ENCODE measurements at regions not wholly inside any gene's neighbourhood (a gene's known extent, or its start where the extent isn't known, plus 50 kb on each side); places are given as distances from the start of the nearest gene placed in this dataset.

GRCh38 chr2:120536141-120536540 is 190.2 kb downstream of the INHBB start (continued):
- TF ChIP-seq CREB1 (CRISPR knock-in tag; IDR thresholded peaks at IDR 0.05; ENCODE audit: low read depth) (no peak), POLR2AphosphoS5 (IDR thresholded peaks at IDR 0.05; ENCODE audit: low read depth) (no peak), CTCF (conservative IDR thresholded peaks at IDR 0.05; ENCODE audit: low read depth in 2 of 2) (no peak), NANOG (IDR thresholded peaks at IDR 0.05; ENCODE audit: borderline replicate concordance) (no peak), EZH2phosphoT487 (IDR thresholded peaks at IDR 0.05; ENCODE audit: unreplicated experiment) (no peak), EZH2 (IDR thresholded peaks at IDR 0.05; ENCODE audit: low read depth, unreplicated experiment) (no peak)
- TF ChIP-seq, protein P1, sequence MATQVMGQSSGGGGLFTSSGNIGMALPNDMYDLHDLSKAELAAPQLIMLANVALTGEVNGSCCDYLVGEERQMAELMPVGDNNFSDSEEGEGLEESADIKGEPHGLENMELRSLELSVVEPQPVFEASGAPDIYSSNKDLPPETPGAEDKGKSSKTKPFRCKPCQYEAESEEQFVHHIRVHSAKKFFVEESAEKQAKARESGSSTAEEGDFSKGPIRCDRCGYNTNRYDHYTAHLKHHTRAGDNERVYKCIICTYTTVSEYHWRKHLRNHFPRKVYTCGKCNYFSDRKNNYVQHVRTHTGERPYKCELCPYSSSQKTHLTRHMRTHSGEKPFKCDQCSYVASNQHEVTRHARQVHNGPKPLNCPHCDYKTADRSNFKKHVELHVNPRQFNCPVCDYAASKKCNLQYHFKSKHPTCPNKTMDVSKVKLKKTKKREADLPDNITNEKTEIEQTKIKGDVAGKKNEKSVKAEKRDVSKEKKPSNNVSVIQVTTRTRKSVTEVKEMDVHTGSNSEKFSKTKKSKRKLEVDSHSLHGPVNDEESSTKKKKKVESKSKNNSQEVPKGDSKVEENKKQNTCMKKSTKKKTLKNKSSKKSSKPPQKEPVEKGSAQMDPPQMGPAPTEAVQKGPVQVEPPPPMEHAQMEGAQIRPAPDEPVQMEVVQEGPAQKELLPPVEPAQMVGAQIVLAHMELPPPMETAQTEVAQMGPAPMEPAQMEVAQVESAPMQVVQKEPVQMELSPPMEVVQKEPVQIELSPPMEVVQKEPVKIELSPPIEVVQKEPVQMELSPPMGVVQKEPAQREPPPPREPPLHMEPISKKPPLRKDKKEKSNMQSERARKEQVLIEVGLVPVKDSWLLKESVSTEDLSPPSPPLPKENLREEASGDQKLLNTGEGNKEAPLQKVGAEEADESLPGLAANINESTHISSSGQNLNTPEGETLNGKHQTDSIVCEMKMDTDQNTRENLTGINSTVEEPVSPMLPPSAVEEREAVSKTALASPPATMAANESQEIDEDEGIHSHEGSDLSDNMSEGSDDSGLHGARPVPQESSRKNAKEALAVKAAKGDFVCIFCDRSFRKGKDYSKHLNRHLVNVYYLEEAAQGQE (IDR thresholded peaks at IDR 0.05; ENCODE audit: unreplicated experiment), result no peak

GRCh38 chr2:120538691-120539423 is 192.9 kb downstream of the INHBB start:
- Mint-ChIP-seq H3K27me3 (ENCODE audit: insufficient read depth, low read depth, poor library complexity) (peaks cover 9% of the 10 kb centered on the region), H3K27ac (no peak overlapping the region)

More at GRCh38 chr2:120538691-120539423, 192.9 kb downstream of the INHBB start:
- ATAC-seq (no peak), DNase-seq (ENCODE audit: low spot score) (no peak)
- no peak for TF ChIP-seq ZNF114 (CRISPR knock-in tag; IDR thresholded peaks at IDR 0.05)
- TF ChIP-seq STAT1 (IDR thresholded peaks at IDR 0.05; ENCODE audit: unreplicated experiment), result no peak
- TF ChIP-seq ZNF462 (CRISPR knock-in tag; IDR thresholded peaks at IDR 0.05), result no peak
- Histone ChIP-seq H3K79me2 (replicated peaks; ENCODE audit: insufficient read depth) (no peaks in the 10 kb centered on the region), H4K20me1 (replicated peaks; ENCODE audit: insufficient read depth) (no peaks in the 10 kb centered on the region), H3K27me3 (ENCODE audit: insufficient read depth) (no peaks in the 10 kb centered on the region), H3K4me3 (no peak overlapping the region), H3K4me2 (no peak overlapping the region), H3K27ac (ENCODE audit: low read depth) (no peak overlapping the region), H3K4me1 (ENCODE audit: insufficient read depth) (no peaks in the 10 kb centered on the region), H2AFZ (no peak overlapping the region), H3F3A (replicated peaks; ENCODE audit: low read depth) (no peaks in the 10 kb centered on the region), H3K36me3 (ENCODE audit: insufficient read depth) (no peaks in the 10 kb centered on the region), H3K9me2 (ENCODE audit: insufficient read depth) (no peaks in the 10 kb centered on the region)
- H3K4me1 Mint-ChIP-seq, result peaks cover 5% of the 10 kb centered on the region
- H3K36me3 Mint-ChIP-seq (ENCODE audit: low read depth), result no peaks in the 10 kb centered on the region
- H3K9me3 Mint-ChIP-seq, result no peaks in the 10 kb centered on the region
- H3K4me3 Mint-ChIP-seq, result no peak overlapping the region
